ENCODE measurements at regions not wholly inside any gene's neighbourhood (a gene's known extent, or its start where the extent isn't known, plus 50 kb on each side); places are given as distances from the start of the nearest gene placed in this dataset.

DNA sequence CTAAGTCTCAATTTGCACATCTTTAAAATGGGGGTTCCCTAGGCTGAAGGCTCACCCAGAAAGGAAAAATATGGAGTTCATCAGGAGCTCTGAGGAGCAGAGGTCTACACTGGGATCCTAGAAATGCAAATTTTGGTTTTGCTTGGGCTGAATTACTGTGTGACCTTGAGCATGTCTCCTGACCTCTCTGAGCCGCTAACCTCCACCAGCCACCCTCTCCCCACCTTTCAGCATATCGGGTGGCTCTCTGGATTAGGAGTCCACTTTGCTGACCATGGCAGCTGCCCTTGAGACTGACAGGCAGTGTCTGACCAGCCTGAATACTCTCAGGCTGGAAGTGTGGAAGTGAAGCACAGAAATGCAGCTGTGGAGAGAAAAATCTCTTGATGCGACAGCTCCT is 165.9 kb upstream of the LRFN2 start:
- DNase-seq (ENCODE audit: low read depth): no peak

- DNase-seq (ENCODE audit: low read depth): no peak
These were observed 157.7 kb upstream of the LRFN2 start for GRCh38 chr6:40744835-40745234.

- DNase-seq (ENCODE audit: low read depth): no peak
These were observed 156.7 kb upstream of the LRFN2 start for GRCh38 chr6:40743690-40744446.

- DNase-seq (ENCODE audit: low read depth): no peak
These were observed 156.1 kb upstream of the LRFN2 start for GRCh38 chr6:40743226-40743625.

GRCh38 chr6:40740518-40740917 is 153.4 kb upstream of the LRFN2 start:
- DNase-seq (ENCODE audit: low read depth): no peak

DNA sequence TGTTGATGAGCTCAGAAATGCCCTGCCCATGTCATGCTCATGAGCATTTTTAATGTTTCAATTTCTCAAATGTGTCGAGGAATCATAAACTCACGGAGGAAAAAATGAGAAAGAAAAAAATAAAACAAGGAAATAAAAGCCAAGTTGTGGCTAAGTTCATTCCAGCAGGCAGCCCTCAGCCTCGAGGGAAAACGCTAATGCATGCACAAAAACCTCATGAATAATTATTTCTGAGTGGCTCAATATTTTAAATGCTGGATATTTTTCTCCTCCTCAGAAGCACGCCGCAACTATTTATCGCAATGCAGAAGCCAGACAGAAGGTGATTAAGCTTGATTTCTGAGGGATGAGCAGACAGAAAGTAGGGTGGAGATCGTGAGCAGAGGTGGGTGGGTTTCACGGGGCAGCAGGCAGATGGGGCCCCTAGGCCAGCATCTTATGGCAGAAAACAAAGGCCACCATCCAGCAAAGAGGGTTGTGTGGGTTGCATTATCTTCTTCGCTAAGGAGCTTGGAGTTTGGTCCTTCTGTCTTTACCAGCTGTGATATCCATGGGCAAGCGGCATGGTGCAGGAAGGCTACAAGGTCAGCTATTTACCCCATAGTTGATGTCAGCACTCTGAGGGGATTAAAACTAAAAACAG is 151.5 kb upstream of the LRFN2 start:
- no peak for DNase-seq (ENCODE audit: low read depth)

DNA sequence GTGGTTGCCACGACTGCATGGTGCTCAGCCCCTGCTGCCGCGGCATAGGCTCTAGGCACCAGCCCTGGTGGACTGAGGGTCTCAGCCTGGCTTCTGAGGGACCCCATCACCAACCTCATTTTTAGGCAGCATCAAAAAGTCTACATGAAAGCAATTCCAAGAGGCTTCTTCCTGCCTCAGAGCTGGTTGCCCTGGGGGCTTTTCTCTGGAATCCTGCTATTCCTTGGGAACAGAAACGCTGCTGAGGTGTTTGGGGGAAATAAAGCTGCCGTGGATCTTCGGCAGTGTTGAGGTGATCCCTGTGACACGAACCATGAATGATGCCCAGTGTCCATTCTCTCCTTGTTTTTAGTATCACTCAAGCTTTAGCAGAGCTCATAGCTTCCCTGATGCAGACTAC is 148.4 kb upstream of the LRFN2 start:
- no peak for DNase-seq (ENCODE audit: low read depth)

GRCh38 chr6:40735121-40735520 is 148.0 kb upstream of the LRFN2 start:
- no peak for DNase-seq (ENCODE audit: low read depth)

GRCh38 chr6:40734607-40735006 is 147.4 kb upstream of the LRFN2 start:
- no peak for DNase-seq (ENCODE audit: low read depth)

- DNase-seq (ENCODE audit: low read depth): no peak
These were observed 146.7 kb upstream of the LRFN2 start for GRCh38 chr6:40733770-40734396.

DNA sequence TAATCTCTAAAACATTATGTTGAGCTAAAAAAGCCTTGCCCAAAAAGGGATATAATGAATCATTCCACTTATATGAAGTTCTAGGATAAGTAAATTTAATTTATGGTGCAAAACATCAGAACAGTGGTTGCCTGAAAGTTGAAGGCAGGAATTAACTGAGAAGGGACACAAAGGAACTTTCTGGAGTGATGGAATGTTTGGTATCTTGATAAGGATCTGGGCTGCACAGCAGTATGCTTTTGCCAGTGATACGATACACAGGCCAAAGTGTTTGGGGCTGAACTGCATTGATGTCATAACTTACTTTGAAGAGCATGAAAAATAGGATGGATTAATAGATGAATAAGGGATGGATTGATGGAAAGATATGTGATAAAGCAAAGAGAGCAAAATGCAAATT is 146.1 kb upstream of the LRFN2 start:
- DNase-seq (ENCODE audit: low read depth): no peak

GRCh38 chr6:40732878-40733277 is 145.7 kb upstream of the LRFN2 start:
- DNase-seq (ENCODE audit: low read depth): no peak

DNA sequence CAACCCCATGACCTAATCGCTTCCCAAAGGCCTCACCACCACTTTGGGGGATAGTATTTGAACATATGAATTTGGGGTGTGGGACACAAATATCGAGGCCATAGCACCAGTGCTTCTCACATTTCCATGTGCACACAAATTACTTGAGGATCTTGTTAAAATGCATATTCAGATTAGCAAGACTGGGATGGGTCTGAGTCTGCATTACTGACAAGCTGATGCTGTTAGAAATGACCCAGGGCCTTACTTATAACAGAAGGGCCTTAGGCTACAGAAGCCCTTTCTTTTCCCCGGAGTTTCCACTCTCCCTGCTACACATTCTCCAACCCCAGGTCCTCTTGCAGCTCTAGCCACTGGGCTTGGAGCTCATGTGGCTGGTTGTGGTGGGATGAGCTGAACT is 141.5 kb upstream of the LRFN2 start:
- DNase-seq (ENCODE audit: low read depth): no peak

DNA sequence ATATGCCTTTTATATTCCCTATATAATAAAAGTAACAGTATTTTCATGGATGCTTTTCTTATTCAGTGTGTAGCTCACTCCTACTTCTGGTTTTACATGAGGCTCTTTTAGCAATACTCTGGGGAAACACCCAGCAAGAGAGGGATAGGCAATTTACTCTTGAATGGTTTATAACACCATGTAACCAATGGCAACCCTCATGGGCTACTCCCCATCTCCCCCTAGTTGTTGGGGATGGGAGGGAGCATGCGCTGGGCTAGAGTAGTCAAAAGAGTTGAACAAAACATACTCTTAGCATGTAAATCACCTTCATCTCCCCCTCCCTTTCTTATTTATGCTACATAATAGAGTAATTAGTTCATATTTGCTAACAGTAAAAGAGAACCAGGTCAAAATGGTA is 140.1 kb upstream of the LRFN2 start:
- DNase-seq (ENCODE audit: low read depth): no peak

DNA sequence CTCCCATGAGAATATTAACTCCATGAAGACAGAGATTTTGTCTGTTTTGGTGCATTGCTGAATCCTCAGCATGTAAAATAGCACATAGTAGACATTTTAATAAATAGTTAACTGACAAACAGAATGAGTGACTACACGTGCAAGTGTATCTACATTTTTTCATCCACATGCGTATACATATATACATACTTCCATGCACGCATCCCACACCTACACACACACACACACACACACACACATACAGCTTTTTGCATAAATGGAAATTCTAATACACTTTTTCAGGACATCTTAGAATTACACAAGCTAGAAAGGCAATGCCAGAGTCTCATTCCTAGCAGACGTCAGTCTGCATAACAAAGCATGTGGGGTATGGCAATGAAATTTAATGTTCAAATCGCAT is 139.7 kb upstream of the LRFN2 start:
- DNase-seq (ENCODE audit: low read depth): no peak

DNA sequence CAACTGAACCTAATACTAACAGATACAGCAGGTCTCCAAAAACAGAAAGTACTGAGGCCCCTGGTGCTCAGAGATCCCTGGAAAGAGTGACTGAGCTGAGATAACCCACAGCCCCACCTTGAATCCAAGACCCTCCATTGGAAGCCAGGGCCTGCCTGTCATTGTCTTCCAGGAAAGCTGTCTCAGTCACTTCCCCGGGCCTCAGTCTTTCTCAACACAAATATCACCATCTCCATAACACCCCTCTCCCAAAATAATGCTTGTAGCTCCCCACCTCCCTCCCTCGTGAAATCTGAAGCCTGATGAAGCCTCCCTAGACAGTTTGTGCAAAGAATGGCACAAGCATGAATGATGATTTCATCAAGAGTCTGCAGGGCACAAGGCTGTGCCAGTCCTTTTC is 138.2 kb upstream of the LRFN2 start:
- DNase-seq (ENCODE audit: low read depth): no peak

- no peak for DNase-seq (ENCODE audit: low read depth)
These were observed 137.7 kb upstream of the LRFN2 start for GRCh38 chr6:40724886-40725285.

DNA sequence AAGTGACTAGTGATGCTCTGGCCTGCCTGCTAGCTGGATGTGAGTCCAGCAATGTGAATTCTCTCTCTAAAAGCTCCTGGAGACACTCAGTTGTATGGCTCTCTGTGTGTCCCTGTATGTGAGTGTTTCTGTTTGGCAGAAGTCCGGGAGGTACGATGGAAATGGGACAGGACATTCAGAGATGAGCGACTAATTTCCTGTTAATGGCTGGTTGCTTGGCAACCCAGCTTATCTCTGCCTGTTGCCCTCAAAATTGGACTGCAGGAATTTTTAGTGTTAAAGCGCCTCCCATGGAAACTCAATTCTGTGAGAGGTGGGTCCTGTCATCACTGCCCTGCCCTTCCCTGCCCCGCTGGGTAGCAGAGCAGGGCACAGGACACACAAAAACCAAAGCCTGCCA is 136.8 kb upstream of the LRFN2 start:
- DNase-seq (ENCODE audit: low read depth): no peak

DNA sequence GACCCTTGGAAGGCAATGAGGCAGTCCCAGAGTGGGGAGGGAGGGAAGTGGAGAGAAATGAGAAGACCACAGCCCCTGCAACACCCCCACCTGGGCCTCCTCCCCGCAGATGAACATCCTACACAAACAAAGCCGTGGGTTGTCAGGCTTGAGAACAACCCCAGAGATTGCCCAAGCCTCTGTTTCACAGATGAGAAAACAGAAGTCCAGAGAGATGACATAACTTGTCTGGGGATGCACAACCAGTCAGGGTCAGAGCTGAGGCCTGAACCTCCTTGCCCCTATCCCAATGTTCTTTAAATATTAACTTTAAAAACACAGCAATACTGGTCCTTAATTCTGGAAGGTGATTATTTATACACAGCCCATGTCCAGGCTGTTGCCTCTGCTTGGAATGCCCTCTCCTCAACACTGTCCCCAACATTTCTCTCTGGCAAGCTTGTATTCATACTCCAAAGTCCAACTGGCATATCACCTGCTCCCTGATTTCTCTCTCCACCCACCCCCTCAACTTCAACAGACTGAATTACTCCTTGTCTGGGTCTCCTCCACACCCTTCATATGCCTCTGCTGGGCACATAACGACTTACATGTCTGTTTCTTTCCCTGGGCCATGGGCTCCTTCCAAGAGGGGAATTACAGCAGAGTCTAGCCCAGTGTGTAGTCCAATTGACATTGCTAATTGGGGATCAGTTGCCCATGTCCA is 135.5 kb upstream of the LRFN2 start:
- no peak for DNase-seq (ENCODE audit: low read depth)

- DNase-seq (ENCODE audit: low read depth): no peak
These were observed 134.9 kb upstream of the LRFN2 start for GRCh38 chr6:40722091-40722490.

DNA sequence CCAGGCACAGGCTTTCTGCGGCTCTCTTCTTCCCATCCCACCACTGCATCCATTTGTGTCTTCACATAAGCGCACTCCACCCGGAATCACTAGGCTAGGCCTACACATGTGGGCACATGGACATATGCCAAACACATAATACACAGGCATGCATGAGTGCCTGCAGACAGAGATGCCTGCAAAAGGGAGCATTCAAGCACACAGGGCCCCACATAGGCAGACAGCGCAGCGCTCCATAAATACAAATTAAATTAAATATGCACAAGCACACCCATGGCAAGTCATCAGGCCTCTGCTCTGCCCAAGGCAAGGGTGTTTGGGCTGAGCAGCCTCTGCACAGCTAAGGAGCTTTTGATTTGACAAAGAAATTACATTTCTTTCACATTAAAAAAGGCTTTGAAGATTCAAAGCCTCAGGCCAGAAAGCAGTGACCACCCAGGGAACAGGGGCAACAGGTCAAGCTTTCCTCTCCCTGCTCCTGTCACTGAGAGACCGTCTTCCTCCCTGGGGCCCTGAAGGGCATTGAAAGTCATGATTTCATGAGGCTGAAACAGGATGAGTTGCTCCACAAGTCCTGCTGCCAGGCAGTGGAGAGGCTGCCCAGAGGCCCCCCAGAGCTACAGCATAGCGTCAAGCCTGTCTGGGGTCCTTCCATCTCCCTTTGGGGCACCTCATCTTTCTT is 134.2 kb upstream of the LRFN2 start:
- DNase-seq (ENCODE audit: low read depth): no peak

GRCh38 chr6:40720375-40720748 is 133.2 kb upstream of the LRFN2 start:
- no peak for DNase-seq (ENCODE audit: low read depth)
